H1 (cell line): ENCODE measurements at regions not wholly inside any gene's neighbourhood (a gene's known extent, or its start where the extent isn't known, plus 50 kb on each side); places are given as distances from the start of the nearest gene placed in this dataset.
"Not testable (repeated sequence)": the region's sequence is repeated elsewhere in the genome, so short reads cannot be mapped to it uniquely, and the experiment has no call there.

Source experiments
- FOSL1 ChIP-seq: IDR thresholded peaks from 2 replicates; pipeline ENCODE4 v1.6.1; 2011; ENCODE audit warnings: mild to moderate bottlenecking, low read depth, low read length, moderate library complexity; ENCODE audit not compliant: insufficient read depth
- SRF ChIP-seq: IDR thresholded peaks from 2 replicates; pipeline ENCODE4 v1.6.1; 2011; ENCODE audit warnings: mild to moderate bottlenecking, low read depth, low read length, moderate library complexity

DNA sequence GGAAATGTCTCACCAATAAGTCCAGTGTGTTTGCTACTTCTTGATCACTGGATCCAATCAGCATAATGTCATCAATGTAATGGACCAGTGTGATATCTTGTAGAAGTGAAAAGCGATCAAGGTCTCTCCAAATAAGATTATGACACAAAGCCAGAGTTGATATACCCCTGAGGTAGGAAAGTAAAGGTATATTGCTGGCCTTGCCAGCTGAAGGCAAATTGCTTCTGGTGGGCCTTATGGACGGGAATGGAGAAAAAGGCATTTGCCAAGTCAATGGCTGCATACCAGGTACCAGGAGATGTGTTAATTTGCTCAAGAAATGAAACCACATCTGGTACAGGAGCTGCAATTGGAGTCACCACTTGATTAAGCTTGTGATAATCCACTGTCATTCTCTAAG lies 158.5 kb downstream of the CYP26A1 start:
- TF ChIP-seq FOSL1, SRF: not testable (repeated sequence)
